IMR-90 (cell line): ENCODE measurements at regions not wholly inside any gene's neighbourhood (a gene's known extent, or its start where the extent isn't known, plus 50 kb on each side); places are given as distances from the start of the nearest gene placed in this dataset.

Source experiments
- ATAC-seq: fragments of 200-7000 bp; cut with Tn5 transposase; 2 replicates; pipeline ENCODE4 v1.9.1; 2020; ENCODE audit warnings: low read depth, mild to moderate bottlenecking, moderate library complexity
- BruUV-seq: library from RNA; stranded (reverse); fragments of 400-500 nt; replicated peaks from 2 replicates; lab custom pipeline; 2021; lab: Mats Ljungman, UMichigan
- CTCF ChIA-PET: fragments of 300-600 bp; formaldehyde crosslinking; extraction: SDS; loops from one replicate; lab custom pipeline; 2021; ENCODE audit warnings: antibody characterized with exemption; lab: Yijun Ruan, JAX
- POLR2A ChIA-PET: fragments of 300-600 bp; sonication (Branson Sonifier 250); formaldehyde crosslinking; loops from one replicate; lab custom pipeline; 2022; ENCODE audit warnings: antibody characterized with exemption; ENCODE audit not compliant: unreplicated experiment; lab: Charles Lee
- DNase-seq: peaks from one replicate; pipeline ENCODE4 v3.0.0; 2013
- H2AFZ ChIP-seq: replicated peaks from 2 replicates; pipeline ENCODE3; 2013; ENCODE audit warnings: low read length, mild to moderate bottlenecking; ENCODE audit not compliant: poor library complexity
- H2AK5ac ChIP-seq: 2 replicates; pipeline ENCODE4 v1.6.1; 2013; ENCODE audit warnings: low read depth, low read length, inconsistent platforms
- H2AK9ac ChIP-seq: replicated peaks from 2 replicates; pipeline ENCODE3; 2013; ENCODE audit warnings: mild to moderate bottlenecking, low read depth, low read length, moderate library complexity; ENCODE audit not compliant: poor library complexity
- H2BK120ac ChIP-seq: 2 replicates; pipeline ENCODE4 v1.6.1; 2013; ENCODE audit warnings: low read depth, low read length, inconsistent platforms
- H2BK15ac ChIP-seq: 3 replicates; pipeline ENCODE4 v1.6.1; 2013; ENCODE audit warnings: low read depth, low read length, inconsistent platforms
- H2BK20ac ChIP-seq: 2 replicates; pipeline ENCODE4 v1.6.1; 2013; ENCODE audit warnings: low read depth, mild to moderate bottlenecking, inconsistent platforms, low read length, moderate library complexity
- H2BK5ac ChIP-seq: 2 replicates; pipeline ENCODE4 v1.6.1; 2013; ENCODE audit warnings: mild to moderate bottlenecking, low read depth, low read length, inconsistent platforms; ENCODE audit not compliant: poor library complexity, severe bottlenecking
- H3K14ac ChIP-seq: replicated peaks from 2 replicates; pipeline ENCODE4 v1.6.1; 2013; ENCODE audit warnings: low read depth, low read length, inconsistent platforms
- H3K18ac ChIP-seq: 2 replicates; pipeline ENCODE4 v1.6.1; 2013; ENCODE audit warnings: low read depth, low read length, control low read depth
- H3K23ac ChIP-seq: 2 replicates; pipeline ENCODE4 v1.6.1; 2013; ENCODE audit warnings: low read depth, low read length, inconsistent platforms
- H3K27ac ChIP-seq: 2 replicates; pipeline ENCODE4 v1.5.1; 2013; ENCODE audit warnings: mild to moderate bottlenecking, control low read depth, low read length; ENCODE audit not compliant: insufficient read depth
- H3K27me3 ChIP-seq: 2 replicates; pipeline ENCODE4 v1.6.1; 2013; ENCODE audit warnings: low read length; ENCODE audit not compliant: control insufficient read depth, insufficient read depth
- H3K36me3 ChIP-seq: 2 replicates; pipeline ENCODE4 v1.6.1; 2013; ENCODE audit warnings: low read length, mixed read lengths; ENCODE audit not compliant: control insufficient read depth, insufficient read depth
- H3K4ac ChIP-seq: 2 replicates; pipeline ENCODE4 v1.6.1; 2013; ENCODE audit warnings: low read depth, low read length, inconsistent platforms
- H3K4me1 ChIP-seq: 2 replicates; pipeline ENCODE4 v1.6.1; 2013; ENCODE audit warnings: low read length, mixed read lengths; ENCODE audit not compliant: control insufficient read depth, insufficient read depth
- H3K4me2 ChIP-seq: 2 replicates; pipeline ENCODE4 v1.6.1; 2013; ENCODE audit warnings: low read depth, mild to moderate bottlenecking, control low read depth, low read length, moderate library complexity
- H3K4me3 ChIP-seq: 2 replicates; pipeline ENCODE4 v1.5.1; 2013; ENCODE audit warnings: low read depth, mild to moderate bottlenecking, control low read depth, low read length, moderate library complexity; ENCODE audit not compliant: insufficient read depth
- H3K56ac ChIP-seq: 2 replicates; pipeline ENCODE4 v1.6.1; 2013; ENCODE audit warnings: low read length, inconsistent platforms; ENCODE audit not compliant: insufficient read depth; ENCODE audit errors: extremely low read depth
- H3K79me1 ChIP-seq, 2 experiments: 2 replicates each; pipeline ENCODE4 v1.6.1; 2013; ENCODE audit warnings: low read length in 2 of 2, inconsistent platforms in 1 of 2, low read depth in 1 of 2
- H3K9ac ChIP-seq: 2 replicates; pipeline ENCODE4 v1.6.1; 2013; ENCODE audit warnings: low read depth, low read length, control low read depth
- H3K9me1 ChIP-seq: 2 replicates; pipeline ENCODE4 v1.6.1; 2013; ENCODE audit warnings: low read length, inconsistent platforms; ENCODE audit not compliant: insufficient read depth
- H3K9me3 ChIP-seq: 2 replicates; pipeline ENCODE4 v1.6.1; 2013; ENCODE audit warnings: low read length; ENCODE audit not compliant: control insufficient read depth, insufficient read depth
- H4K20me1 ChIP-seq: 2 replicates; pipeline ENCODE4 v1.6.1; 2013; ENCODE audit warnings: low read length, inconsistent platforms; ENCODE audit not compliant: insufficient read depth
- H4K5ac ChIP-seq: 2 replicates; pipeline ENCODE4 v1.6.1; 2013; ENCODE audit warnings: mild to moderate bottlenecking, low read depth, low read length, control low read depth
- H4K8ac ChIP-seq, 2 experiments: 2 replicates each; pipeline ENCODE4 v1.6.1; 2013; ENCODE audit warnings: low read depth in 2 of 2, low read length in 2 of 2, control low read depth in 1 of 2, inconsistent platforms in 1 of 2
- H4K91ac ChIP-seq: 2 replicates; pipeline ENCODE4 v1.6.1; 2013; ENCODE audit warnings: low read depth, low read length, inconsistent platforms; ENCODE audit not compliant: insufficient read depth
- BHLHE40 ChIP-seq: fragments of 150-350 bp; IDR thresholded peaks from 2 replicates; pipeline ENCODE4 v1.6.1; 2016; ENCODE audit warnings: mild to moderate bottlenecking, low read depth, low read length
- CEBPB ChIP-seq: IDR thresholded peaks from 2 replicates; pipeline ENCODE4 v1.6.1; 2012; ENCODE audit warnings: low read depth, low read length, improper control_type of control experiment
- CHD1 ChIP-seq: IDR thresholded peaks from 2 replicates; pipeline ENCODE4 v1.6.1; 2012; ENCODE audit warnings: low read depth, low read length, improper control_type of control experiment
- ELK1 ChIP-seq: fragments of 150-350 bp; IDR thresholded peaks from 2 replicates; pipeline ENCODE4 v1.6.1; 2016; ENCODE audit warnings: low read depth, mild to moderate bottlenecking, low read length, moderate library complexity, borderline replicate concordance
- FOS ChIP-seq: fragments of 150-350 bp; IDR thresholded peaks from 2 replicates; pipeline ENCODE4 v1.6.1; 2016; ENCODE audit warnings: low read depth, low read length
- MAFK ChIP-seq: IDR thresholded peaks from 2 replicates; pipeline ENCODE4 v1.6.1; 2012; ENCODE audit warnings: low read depth, low read length, improper control_type of control experiment
- MAZ ChIP-seq: IDR thresholded peaks from 2 replicates; pipeline ENCODE4 v1.6.1; 2012; ENCODE audit warnings: low read depth, mild to moderate bottlenecking, low read length, improper control_type of control experiment, moderate library complexity, borderline replicate concordance
- MXI1 ChIP-seq: IDR thresholded peaks from 2 replicates; pipeline ENCODE4 v1.6.1; 2012; ENCODE audit warnings: low read depth, mild to moderate bottlenecking, low read length, moderate library complexity, borderline replicate concordance
- NFE2L2 ChIP-seq: fragments of 150-350 bp; IDR thresholded peaks from 2 replicates; pipeline ENCODE4 v1.6.1; 2016; ENCODE audit warnings: low read depth, mild to moderate bottlenecking, low read length
- POLR2A ChIP-seq: IDR thresholded peaks from 2 replicates; pipeline ENCODE4 v1.6.1; 2012; ENCODE audit warnings: mild to moderate bottlenecking, low read depth, low read length
- RAD21 ChIP-seq: IDR thresholded peaks from 2 replicates; pipeline ENCODE4 v1.6.1; 2012; ENCODE audit warnings: low read length, improper control_type of control experiment
- RCOR1 ChIP-seq: IDR thresholded peaks from 2 replicates; pipeline ENCODE4 v1.6.1; 2012; ENCODE audit warnings: mild to moderate bottlenecking, low read length, improper control_type of control experiment; ENCODE audit not compliant: insufficient replicate concordance
- RFX5 ChIP-seq: IDR thresholded peaks from 2 replicates; pipeline ENCODE4 v1.8.0; 2012; ENCODE audit warnings: low read depth, mild to moderate bottlenecking, low read length, moderate library complexity
- SMC3 ChIP-seq: fragments of 150-350 bp; IDR thresholded peaks from 2 replicates; pipeline ENCODE4 v1.6.1; 2016; ENCODE audit warnings: low read depth, mild to moderate bottlenecking, antibody characterized with exemption, low read length, moderate library complexity
- WGBS, 2 experiments: methylation state at CpG; one replicate each; pipeline versions ENCODE4 v1.1.5 to v1.1.7; 2013; ENCODE audit warnings: missing lambda C conversion rate in 2 of 2; ENCODE audit not compliant: insufficient read length in 1 of 2; ENCODE audit errors: extremely low coverage in 2 of 2; 5-methylcytosine and 5-hydroxymethylcytosine counted together
- dilution Hi-C: fragments of 300-500 bp; cut with HindIII; formaldehyde crosslinking; loops from one replicate; pipeline ENCODE4 v1.14.3; 2018; ENCODE audit warnings: low sequenced_read_pairs; ENCODE audit not compliant: unreplicated experiment
- in situ Hi-C: fragments of 300-500 bp; cut with MboI; formaldehyde crosslinking; loops from 3 replicates; pipeline ENCODE4 v1.14.3; 2019; ENCODE audit warnings: low sequenced_read_pairs, inconsistent platforms, mixed read lengths
- intact Hi-C: fragments of 100-400 bp; cut with micrococcal nuclease; formaldehyde crosslinking; loops from 2 replicates; pipeline ENCODE4 v1.10.0; 2022
- TF ChIP-seq, protein P1 (sequence below): fragments of 150-350 bp; IDR thresholded peaks from 2 replicates; pipeline ENCODE4 v1.6.1; 2017; ENCODE audit warnings: mild to moderate bottlenecking, antibody characterized with exemption, low read length, low read depth
- TF ChIP-seq, protein P2 (sequence below): conservative IDR thresholded peaks from 2 replicates; pipeline ENCODE4 v1.5.1; 2012; ENCODE audit warnings: mild to moderate bottlenecking, low read depth, low read length, improper control_type of control experiment

- in situ Hi-C loops (no loop called here), dilution Hi-C loops (no loop called here), intact Hi-C loops (no loop called here)
- no CpG with 5 or more reads among the region's 6 CpGs for WGBS, 2 experiments
- Histone ChIP-seq H3K9me3 (no peaks in the 10 kb centered on the region), H4K5ac (no peak overlapping the region), H3K14ac (no peak overlapping the region), H3K27ac (no peak overlapping the region), H2BK20ac (no peak overlapping the region), H2AK9ac (no peak overlapping the region), H3K36me3 (no peaks in the 10 kb centered on the region), H2AK5ac (no peak overlapping the region), H4K8ac (no peak overlapping the region), H3K4me1 (peaks cover 1% of the 10 kb centered on the region; the same call in 1 of the 2 replicates), H4K20me1 (no peaks in the 10 kb centered on the region), H2BK15ac (no peak overlapping the region), H3K18ac (no peak overlapping the region), H4K91ac (no peak overlapping the region), H3K23ac (no peak overlapping the region), H3K4me3 (no peak overlapping the region), H3K56ac (no peak overlapping the region), H3K4me2 (no peak overlapping the region), H3K9me1 (no peaks in the 10 kb centered on the region), H2BK120ac (no peak overlapping the region), H3K79me1 (no peaks in the 10 kb centered on the region), H3K27me3 (peaks cover 7% of the 10 kb centered on the region; the same call in 1 of the 2 replicates), H2AFZ (no peak overlapping the region), H2BK5ac (no peak overlapping the region), H3K9ac (no peak overlapping the region), H3K4ac (no peak overlapping the region)
- ChIA-PET POLR2A (no interaction called here), CTCF (interaction anchor here (0.7 kb wide), 1 partner anchor 1710 kb away, joined by 3 read pairs; no protein-coding TSS in a partner anchor)
- BruUV-seq = no TSS peak
- TF ChIP-seq CHD1 (no peak), MXI1 (no peak), RCOR1 (no peak), ELK1 (no peak), SMC3 (no peak), NFE2L2 (no peak), RAD21 (no peak), POLR2A (no peak), RFX5 (no peak), MAZ (no peak), FOS (no peak), MAFK (no peak), BHLHE40 (no peak), CEBPB (no peak)
- TF ChIP-seq, protein P1, sequence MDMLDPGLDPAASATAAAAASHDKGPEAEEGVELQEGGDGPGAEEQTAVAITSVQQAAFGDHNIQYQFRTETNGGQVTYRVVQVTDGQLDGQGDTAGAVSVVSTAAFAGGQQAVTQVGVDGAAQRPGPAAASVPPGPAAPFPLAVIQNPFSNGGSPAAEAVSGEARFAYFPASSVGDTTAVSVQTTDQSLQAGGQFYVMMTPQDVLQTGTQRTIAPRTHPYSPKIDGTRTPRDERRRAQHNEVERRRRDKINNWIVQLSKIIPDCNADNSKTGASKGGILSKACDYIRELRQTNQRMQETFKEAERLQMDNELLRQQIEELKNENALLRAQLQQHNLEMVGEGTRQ = no peak
- TF ChIP-seq, protein P2, sequence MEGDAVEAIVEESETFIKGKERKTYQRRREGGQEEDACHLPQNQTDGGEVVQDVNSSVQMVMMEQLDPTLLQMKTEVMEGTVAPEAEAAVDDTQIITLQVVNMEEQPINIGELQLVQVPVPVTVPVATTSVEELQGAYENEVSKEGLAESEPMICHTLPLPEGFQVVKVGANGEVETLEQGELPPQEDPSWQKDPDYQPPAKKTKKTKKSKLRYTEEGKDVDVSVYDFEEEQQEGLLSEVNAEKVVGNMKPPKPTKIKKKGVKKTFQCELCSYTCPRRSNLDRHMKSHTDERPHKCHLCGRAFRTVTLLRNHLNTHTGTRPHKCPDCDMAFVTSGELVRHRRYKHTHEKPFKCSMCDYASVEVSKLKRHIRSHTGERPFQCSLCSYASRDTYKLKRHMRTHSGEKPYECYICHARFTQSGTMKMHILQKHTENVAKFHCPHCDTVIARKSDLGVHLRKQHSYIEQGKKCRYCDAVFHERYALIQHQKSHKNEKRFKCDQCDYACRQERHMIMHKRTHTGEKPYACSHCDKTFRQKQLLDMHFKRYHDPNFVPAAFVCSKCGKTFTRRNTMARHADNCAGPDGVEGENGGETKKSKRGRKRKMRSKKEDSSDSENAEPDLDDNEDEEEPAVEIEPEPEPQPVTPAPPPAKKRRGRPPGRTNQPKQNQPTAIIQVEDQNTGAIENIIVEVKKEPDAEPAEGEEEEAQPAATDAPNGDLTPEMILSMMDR = no peak
- DNase-seq (no peak), ATAC-seq (no peak)
Observed at GRCh38 chr11:115576606-115577380, 72.6 kb upstream of the CADM1 start.
